Muscle of leg (tissue), 3 donors: ENCODE measurements at regions not wholly inside any gene's neighbourhood (a gene's known extent, or its start where the extent isn't known, plus 50 kb on each side); places are given as distances from the start of the nearest gene placed in this dataset.
"Not testable (repeated sequence)": the region's sequence is repeated elsewhere in the genome, so short reads cannot be mapped to it uniquely, and the experiment has no call there.

Experiments used
- DNase-seq: peaks from one replicate; pipeline ENCODE4 v3.0.0; 2013
- H3K27ac ChIP-seq: one replicate; pipeline ENCODE4 v1.5.1; 2013; ENCODE audit warnings: mild to moderate bottlenecking, low read length, control low read depth
- H3K27me3 ChIP-seq: one replicate; pipeline ENCODE4 v1.6.1; 2013; ENCODE audit warnings: low read length; ENCODE audit not compliant: control insufficient read depth, insufficient read depth
- H3K36me3 ChIP-seq: one replicate; pipeline ENCODE4 v1.6.1; 2013; ENCODE audit warnings: low read length; ENCODE audit not compliant: control insufficient read depth, insufficient read depth
- H3K4me1 ChIP-seq: one replicate; pipeline ENCODE4 v1.6.1; 2013; ENCODE audit warnings: low read length; ENCODE audit not compliant: control insufficient read depth, insufficient read depth
- H3K4me3 ChIP-seq: one replicate; pipeline ENCODE4 v1.5.1; 2013; ENCODE audit warnings: low read length, control low read depth
- H3K9me3 ChIP-seq: replicated peaks from 2 replicates; pipeline ENCODE4 v1.6.1; 2013; ENCODE audit warnings: low read depth, low read length; ENCODE audit not compliant: control insufficient read depth
- WGBS: methylation state at CpG from one replicate; pipeline ENCODE4 v1.1.5; 2013; ENCODE audit warnings: missing lambda C conversion rate; ENCODE audit not compliant: insufficient coverage; 5-methylcytosine and 5-hydroxymethylcytosine counted together

DNA sequence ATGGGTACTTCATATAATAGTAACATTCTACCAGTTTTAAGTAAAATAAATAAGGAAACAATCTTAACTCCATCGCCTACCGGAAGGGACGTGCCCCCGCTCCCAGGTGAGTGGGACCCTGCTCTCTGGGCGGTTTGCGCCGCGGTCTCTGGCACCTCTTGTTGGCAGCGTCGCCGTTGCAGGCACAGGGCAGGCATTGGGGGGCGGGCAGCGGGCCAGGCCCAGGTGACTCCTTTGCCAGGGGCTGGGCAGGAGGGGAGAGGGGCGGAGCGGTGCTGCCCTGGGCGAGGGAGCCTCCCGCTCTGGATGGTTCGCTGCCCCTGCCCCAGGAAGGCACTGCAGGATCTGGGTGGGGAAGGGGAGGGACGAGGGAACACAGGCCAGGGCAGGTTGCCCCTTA, 55.6 kb upstream of the GPR39 start:
- not testable (repeated sequence) for DNase-seq
- 78% methylated on average over 16 of the region's 19 CpGs for WGBS

DNA sequence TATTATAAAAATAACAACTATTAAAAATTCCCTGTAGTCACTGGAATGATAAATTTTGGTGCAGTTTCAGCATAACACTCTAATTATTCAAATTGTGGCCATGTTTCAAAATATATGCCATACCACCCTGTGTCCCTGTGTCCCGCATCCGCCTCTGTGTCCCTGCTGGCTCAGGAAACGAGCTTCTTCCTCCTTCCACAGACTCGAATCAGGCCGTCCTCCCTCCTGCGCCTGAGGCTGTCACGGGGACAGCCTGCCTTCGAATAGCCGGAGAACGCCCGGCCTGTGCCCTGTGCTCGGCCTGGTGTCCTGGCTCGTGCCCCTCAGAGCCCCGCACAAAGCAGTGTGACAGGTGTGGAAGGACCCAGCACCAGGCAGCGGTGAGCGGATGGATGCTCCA, 55.1 kb upstream of the GPR39 start:
- H3K27me3 ChIP-seq, H3K9me3 ChIP-seq, H3K36me3 ChIP-seq, H3K27ac ChIP-seq, H3K4me3 ChIP-seq, H3K4me1 ChIP-seq, DNase-seq: not testable (repeated sequence)
- 68% methylated on average over 5 of the region's 16 CpGs for WGBS

More for the DNA sequence above, 55.6 kb upstream of the GPR39 start:
- not testable (repeated sequence) for H3K27ac ChIP-seq, H3K4me1 ChIP-seq, H3K27me3 ChIP-seq, H3K4me3 ChIP-seq, H3K36me3 ChIP-seq, H3K9me3 ChIP-seq

DNA sequence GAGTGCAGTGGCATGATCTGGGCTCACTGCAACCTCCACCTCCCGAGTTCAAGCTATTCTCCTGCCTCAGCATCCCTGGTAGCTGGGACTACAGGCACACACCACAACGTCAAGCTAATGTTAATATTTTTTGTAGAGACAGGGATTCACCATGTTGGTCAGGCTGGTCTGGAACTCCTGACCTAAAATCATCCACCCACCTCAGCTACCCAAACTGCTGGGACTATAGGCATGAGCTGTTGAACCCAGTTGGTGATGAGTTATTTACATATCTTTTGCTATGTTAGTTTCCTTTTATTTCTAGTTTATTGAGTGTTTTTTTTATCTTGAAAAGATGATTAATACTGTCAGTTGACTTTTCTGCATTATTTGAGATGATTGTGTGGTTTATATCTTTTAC, 53.3 kb upstream of the GPR39 start:
- not testable (repeated sequence) for H3K36me3 ChIP-seq, H3K27ac ChIP-seq, H3K4me1 ChIP-seq, H3K9me3 ChIP-seq, H3K27me3 ChIP-seq, H3K4me3 ChIP-seq, DNase-seq
- no CpG with 5 or more reads among the region's 2 CpGs for WGBS

DNA sequence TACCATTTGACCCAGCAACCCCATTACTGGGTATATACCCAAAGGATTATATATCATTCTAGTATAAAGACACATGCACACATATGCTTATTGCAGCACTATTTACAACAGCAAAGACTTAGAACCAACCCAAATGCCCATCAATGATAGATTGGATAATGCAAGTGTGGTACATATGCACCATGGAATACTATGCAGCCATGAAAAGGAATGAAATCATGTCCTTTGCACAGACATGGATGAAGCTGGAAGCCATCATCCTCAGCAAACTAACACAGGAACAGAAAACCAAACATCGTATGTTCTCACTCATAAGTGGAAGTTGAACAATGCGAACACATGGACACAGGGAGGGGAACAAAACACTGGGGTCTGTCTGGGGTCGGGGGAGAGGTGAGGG, 50.6 kb upstream of the GPR39 start:
- DNase-seq, H3K4me1 ChIP-seq, H3K4me3 ChIP-seq, H3K9me3 ChIP-seq, H3K27ac ChIP-seq, H3K36me3 ChIP-seq, H3K27me3 ChIP-seq: not testable (repeated sequence)
- 33% methylated on average over 1 of the region's 3 CpGs for WGBS

DNA sequence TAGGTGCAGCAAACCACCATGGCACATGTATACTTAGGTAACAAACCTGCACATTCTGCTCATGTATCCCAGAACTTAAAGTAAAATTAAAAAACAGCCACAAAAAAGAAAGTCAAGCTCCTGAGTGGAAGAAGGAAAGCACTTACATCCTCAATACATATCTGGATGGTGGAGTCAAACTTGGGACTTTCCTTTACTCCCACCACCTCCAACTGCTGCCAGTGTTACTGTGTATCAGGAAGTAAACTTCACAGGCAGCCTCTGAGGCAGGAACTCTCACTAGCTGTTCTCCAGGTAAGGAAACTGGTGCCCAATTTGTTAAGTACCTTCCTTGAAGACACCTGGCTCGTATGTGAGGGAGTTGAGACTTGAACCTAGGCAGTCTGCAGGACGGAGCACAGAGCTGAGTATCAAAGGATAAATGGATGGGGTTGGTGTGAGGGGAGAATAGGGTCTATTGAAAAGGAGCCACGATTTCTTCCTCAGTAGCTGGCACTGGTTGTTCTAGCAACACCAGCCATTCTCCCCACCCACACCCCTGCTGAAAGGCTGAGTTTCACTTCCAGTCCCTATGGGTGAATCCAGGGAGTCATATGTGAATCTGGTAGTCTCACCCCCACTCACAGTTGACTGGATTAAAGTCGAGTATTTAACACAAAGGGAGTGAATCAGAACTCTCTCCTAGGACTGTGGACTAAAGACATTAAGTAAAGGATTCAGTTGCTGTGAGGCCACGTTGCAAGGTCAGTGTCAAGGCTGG, 50.0 kb upstream of the GPR39 start:
- no peaks in the 10 kb centered on the region for H3K36me3 ChIP-seq
- no peak overlapping the region for H3K27ac ChIP-seq
- 62% methylated on average over 3 of the region's 5 CpGs for WGBS
- no peaks in the 10 kb centered on the region for H3K4me1 ChIP-seq
- DNase-seq, result peak; percentile 12
- H3K27me3 ChIP-seq, result no peaks in the 10 kb centered on the region
- H3K9me3 ChIP-seq, result no peaks in the 10 kb centered on the region
- H3K4me3 ChIP-seq, result no peak overlapping the region
